Thyroid gland (tissue), 4 donors: ENCODE measurements at regions not wholly inside any gene's neighbourhood (a gene's known extent, or its start where the extent isn't known, plus 50 kb on each side); places are given as distances from the start of the nearest gene placed in this dataset.

ENCODE experiments used
- POLR2A ChIP-seq, 2 donors: fragments of 450-650 bp; IDR thresholded peaks; one replicate each; pipeline ENCODE4 v1.6.1; 2017; ENCODE audit warnings: antibody characterized with exemption in 2 of 2, mild to moderate bottlenecking in 2 of 2, moderate library complexity in 1 of 2
- TF ChIP-seq, protein P1 (sequence below), 6 experiments: fragments of 200-600 bp in 3 of 6; fragments of 450-650 bp in 3 of 6; sonication (generic) in 3 of 6; IDR thresholded peaks; one replicate each; pipeline ENCODE4 v1.5.1; 2016 to 2019; ENCODE audit warnings: antibody characterized with exemption in 6 of 6, mild to moderate bottlenecking in 2 of 6, inconsistent platforms in 1 of 6, moderate library complexity in 1 of 6

- TF ChIP-seq, protein P1, sequence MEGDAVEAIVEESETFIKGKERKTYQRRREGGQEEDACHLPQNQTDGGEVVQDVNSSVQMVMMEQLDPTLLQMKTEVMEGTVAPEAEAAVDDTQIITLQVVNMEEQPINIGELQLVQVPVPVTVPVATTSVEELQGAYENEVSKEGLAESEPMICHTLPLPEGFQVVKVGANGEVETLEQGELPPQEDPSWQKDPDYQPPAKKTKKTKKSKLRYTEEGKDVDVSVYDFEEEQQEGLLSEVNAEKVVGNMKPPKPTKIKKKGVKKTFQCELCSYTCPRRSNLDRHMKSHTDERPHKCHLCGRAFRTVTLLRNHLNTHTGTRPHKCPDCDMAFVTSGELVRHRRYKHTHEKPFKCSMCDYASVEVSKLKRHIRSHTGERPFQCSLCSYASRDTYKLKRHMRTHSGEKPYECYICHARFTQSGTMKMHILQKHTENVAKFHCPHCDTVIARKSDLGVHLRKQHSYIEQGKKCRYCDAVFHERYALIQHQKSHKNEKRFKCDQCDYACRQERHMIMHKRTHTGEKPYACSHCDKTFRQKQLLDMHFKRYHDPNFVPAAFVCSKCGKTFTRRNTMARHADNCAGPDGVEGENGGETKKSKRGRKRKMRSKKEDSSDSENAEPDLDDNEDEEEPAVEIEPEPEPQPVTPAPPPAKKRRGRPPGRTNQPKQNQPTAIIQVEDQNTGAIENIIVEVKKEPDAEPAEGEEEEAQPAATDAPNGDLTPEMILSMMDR (IDR thresholded peaks at IDR 0.05): no peak
- TF ChIP-seq POLR2A (IDR thresholded peaks at IDR 0.05): no peak
Measured at GRCh38 chr18:78115896-78116561, 863.6 kb upstream of the SALL3 start.
